ENCODE measurements at regions not wholly inside any gene's neighbourhood (a gene's known extent, or its start where the extent isn't known, plus 50 kb on each side); places are given as distances from the start of the nearest gene placed in this dataset.

- no peaks in the 10 kb centered on the region for H3K36me3 ChIP-seq
- no peak overlapping the region for H3K4me3 ChIP-seq
- no peak for ATAC-seq (ENCODE audit: insufficient number of reproducible peaks, low FRiP score, low read depth)
- H3K27ac ChIP-seq = no peak overlapping the region
- no peak for DNase-seq (ENCODE audit: low spot score)
- TF ChIP-seq CTCF (IDR thresholded peaks at IDR 0.05) = no peak
- H3K27me3 ChIP-seq (replicated peaks; ENCODE audit: insufficient read depth) = no peaks in the 10 kb centered on the region
- no peaks in the 10 kb centered on the region for H3K9me3 ChIP-seq
- peaks cover 0 to 7% of the 10 kb centered on the region in 2 donors for H3K4me1 ChIP-seq (ENCODE audit: control insufficient read depth in 1 of 2, low read depth in 2 of 2)
These were observed 104.7 kb downstream of the COPRS start for GRCh38 chr17:31754239-31754945.

GRCh38 chr17:31753011-31753410, 106.0 kb downstream of the COPRS start:
- TF ChIP-seq CTCF (IDR thresholded peaks at IDR 0.05) = no peak
- DNase-seq (ENCODE audit: low spot score) (no peak), ATAC-seq (ENCODE audit: insufficient number of reproducible peaks, low FRiP score, low read depth) (no peak)
- H3K27ac ChIP-seq = no peak overlapping the region
- peaks cover 0 to 7% of the 10 kb centered on the region in 2 donors for H3K4me1 ChIP-seq (ENCODE audit: control insufficient read depth in 1 of 2, low read depth in 2 of 2)
- H3K27me3 ChIP-seq (replicated peaks; ENCODE audit: insufficient read depth) = no peaks in the 10 kb centered on the region
- no peaks in the 10 kb centered on the region for H3K9me3 ChIP-seq
- H3K4me3 ChIP-seq = no peak overlapping the region
- no peaks in the 10 kb centered on the region for H3K36me3 ChIP-seq

GRCh38 chr17:31752584-31752983, 106.5 kb downstream of the COPRS start:
- H3K36me3 ChIP-seq = no peaks in the 10 kb centered on the region
- ATAC-seq (ENCODE audit: insufficient number of reproducible peaks, low FRiP score, low read depth) (no peak), DNase-seq (ENCODE audit: low spot score) (no peak)
- peaks cover 0 to 7% of the 10 kb centered on the region in 2 donors for H3K4me1 ChIP-seq (ENCODE audit: control insufficient read depth in 1 of 2, low read depth in 2 of 2)
- H3K27ac ChIP-seq = no peak overlapping the region
- H3K27me3 ChIP-seq (replicated peaks; ENCODE audit: insufficient read depth) = no peaks in the 10 kb centered on the region
- no peaks in the 10 kb centered on the region for H3K9me3 ChIP-seq
- H3K4me3 ChIP-seq = no peak overlapping the region
- TF ChIP-seq CTCF (IDR thresholded peaks at IDR 0.05) = no peak

- H3K4me1 ChIP-seq (ENCODE audit: control insufficient read depth in 1 of 2, low read depth in 2 of 2) = peaks cover 0 to 23% of the 10 kb centered on the region in 2 donors
- H3K9me3 ChIP-seq = no peaks in the 10 kb centered on the region
- no peak for TF ChIP-seq CTCF (IDR thresholded peaks at IDR 0.05)
- DNase-seq (ENCODE audit: low spot score) = no peak
- ATAC-seq (ENCODE audit: insufficient number of reproducible peaks, low FRiP score, low read depth) = no peak
- H3K27ac ChIP-seq = no peak overlapping the region
- H3K36me3 ChIP-seq = no peaks in the 10 kb centered on the region
- H3K27me3 ChIP-seq (replicated peaks; ENCODE audit: insufficient read depth) = no peaks in the 10 kb centered on the region
- no peak overlapping the region for H3K4me3 ChIP-seq
These were observed 108.5 kb downstream of the COPRS start for GRCh38 chr17:31750578-31750977.

GRCh38 chr17:31748881-31749280, 110.2 kb downstream of the COPRS start:
- Histone ChIP-seq H3K4me3 (no peak overlapping the region), H3K4me1 (ENCODE audit: control insufficient read depth in 1 of 2, low read depth in 2 of 2) (peaks cover 8 to 37% of the 10 kb centered on the region in 2 donors), H3K27ac (no peak overlapping the region), H3K36me3 (no peaks in the 10 kb centered on the region), H3K27me3 (replicated peaks; ENCODE audit: insufficient read depth) (no peaks in the 10 kb centered on the region), H3K9me3 (no peaks in the 10 kb centered on the region)
- DNase-seq (ENCODE audit: low spot score) = no peak
- ATAC-seq (ENCODE audit: insufficient number of reproducible peaks, low FRiP score, low read depth) = no peak
- no peak for TF ChIP-seq CTCF (IDR thresholded peaks at IDR 0.05)
